ENCODE measurements at regions not wholly inside any gene's neighbourhood (a gene's known extent, or its start where the extent isn't known, plus 50 kb on each side); places are given as distances from the start of the nearest gene placed in this dataset.

DNA sequence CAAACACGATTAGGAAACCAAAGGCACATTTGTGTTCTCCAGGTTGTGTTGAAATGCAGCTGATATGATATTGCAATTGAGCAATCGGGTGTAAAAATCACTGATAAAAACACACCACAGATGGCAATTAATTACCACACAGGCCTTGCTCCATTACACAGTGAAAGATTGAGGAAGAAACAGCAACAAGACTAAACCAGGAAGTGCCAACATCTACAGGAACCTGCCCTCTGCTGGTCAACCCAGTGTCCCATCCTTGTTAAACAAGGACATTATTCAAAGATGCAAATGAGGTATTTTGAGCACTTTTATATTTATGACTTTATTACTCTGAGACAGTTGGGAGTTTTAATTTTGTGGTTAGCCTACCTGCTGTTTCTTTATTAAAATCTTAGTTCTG lies 765.6 kb upstream of the GHITM start:
- H3K4me3 ChIP-seq (replicated peaks in 1 of 2; ENCODE audit: low read depth in 2 of 2, low read length in 2 of 2) = no peak overlapping the region
- TF ChIP-seq, protein P1, sequence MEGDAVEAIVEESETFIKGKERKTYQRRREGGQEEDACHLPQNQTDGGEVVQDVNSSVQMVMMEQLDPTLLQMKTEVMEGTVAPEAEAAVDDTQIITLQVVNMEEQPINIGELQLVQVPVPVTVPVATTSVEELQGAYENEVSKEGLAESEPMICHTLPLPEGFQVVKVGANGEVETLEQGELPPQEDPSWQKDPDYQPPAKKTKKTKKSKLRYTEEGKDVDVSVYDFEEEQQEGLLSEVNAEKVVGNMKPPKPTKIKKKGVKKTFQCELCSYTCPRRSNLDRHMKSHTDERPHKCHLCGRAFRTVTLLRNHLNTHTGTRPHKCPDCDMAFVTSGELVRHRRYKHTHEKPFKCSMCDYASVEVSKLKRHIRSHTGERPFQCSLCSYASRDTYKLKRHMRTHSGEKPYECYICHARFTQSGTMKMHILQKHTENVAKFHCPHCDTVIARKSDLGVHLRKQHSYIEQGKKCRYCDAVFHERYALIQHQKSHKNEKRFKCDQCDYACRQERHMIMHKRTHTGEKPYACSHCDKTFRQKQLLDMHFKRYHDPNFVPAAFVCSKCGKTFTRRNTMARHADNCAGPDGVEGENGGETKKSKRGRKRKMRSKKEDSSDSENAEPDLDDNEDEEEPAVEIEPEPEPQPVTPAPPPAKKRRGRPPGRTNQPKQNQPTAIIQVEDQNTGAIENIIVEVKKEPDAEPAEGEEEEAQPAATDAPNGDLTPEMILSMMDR (IDR thresholded peaks at IDR 0.05; ENCODE audit: low read depth, low read length) = peak; percentile 34
- DNase-seq (ENCODE audit: low read depth in 2 of 2) = peak; percentile 48 to 52

DNA sequence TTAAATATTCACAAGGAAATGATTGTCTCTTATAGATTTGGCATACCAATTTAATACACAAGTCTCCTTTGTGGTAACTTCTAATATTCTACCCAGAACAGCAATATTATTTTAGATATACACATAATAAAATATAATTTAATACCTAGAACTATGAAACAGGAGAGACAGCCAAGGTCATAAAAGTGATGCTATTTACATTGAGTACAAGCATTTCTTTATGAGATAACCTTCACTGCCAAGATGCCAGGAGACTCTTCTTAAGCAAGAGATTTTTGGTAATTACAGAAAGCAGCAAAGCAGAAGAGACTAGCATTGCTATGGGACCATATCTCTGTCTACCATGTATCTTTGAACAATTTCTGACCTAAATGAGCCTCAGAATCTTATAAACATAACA lies 764.6 kb upstream of the GHITM start:
- no peak overlapping the region for H3K4me3 ChIP-seq (replicated peaks in 1 of 2; ENCODE audit: low read depth in 2 of 2, low read length in 2 of 2)
- no peak for DNase-seq (ENCODE audit: low read depth in 2 of 2)
- TF ChIP-seq, protein P1 (IDR thresholded peaks at IDR 0.05; ENCODE audit: low read depth, low read length) = no peak

DNA sequence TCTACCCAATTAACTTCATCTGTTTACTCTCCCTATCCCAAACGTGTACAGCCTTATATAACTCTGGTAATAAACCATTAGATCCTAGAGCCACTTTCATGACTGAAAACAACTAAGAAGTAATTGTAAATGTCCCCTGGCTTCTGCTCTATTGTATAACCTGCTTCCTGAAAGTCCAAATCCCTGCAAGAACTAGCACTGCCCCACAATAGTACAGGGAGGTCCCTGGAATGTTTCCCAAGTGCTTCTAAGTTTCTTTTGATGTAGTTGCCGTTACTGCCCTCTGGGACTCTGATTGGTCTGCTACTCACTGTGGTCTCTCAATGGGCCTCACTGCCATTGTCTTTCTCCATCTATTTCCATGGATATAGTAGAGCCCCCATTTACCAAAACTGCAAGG lies 764.0 kb upstream of the GHITM start:
- TF ChIP-seq, protein P1 (IDR thresholded peaks at IDR 0.05; ENCODE audit: low read depth, low read length) = no peak
- DNase-seq (ENCODE audit: low read depth in 2 of 2) = no peak
- no peak overlapping the region for H3K4me3 ChIP-seq (replicated peaks in 1 of 2; ENCODE audit: low read depth in 2 of 2, low read length in 2 of 2)

DNA sequence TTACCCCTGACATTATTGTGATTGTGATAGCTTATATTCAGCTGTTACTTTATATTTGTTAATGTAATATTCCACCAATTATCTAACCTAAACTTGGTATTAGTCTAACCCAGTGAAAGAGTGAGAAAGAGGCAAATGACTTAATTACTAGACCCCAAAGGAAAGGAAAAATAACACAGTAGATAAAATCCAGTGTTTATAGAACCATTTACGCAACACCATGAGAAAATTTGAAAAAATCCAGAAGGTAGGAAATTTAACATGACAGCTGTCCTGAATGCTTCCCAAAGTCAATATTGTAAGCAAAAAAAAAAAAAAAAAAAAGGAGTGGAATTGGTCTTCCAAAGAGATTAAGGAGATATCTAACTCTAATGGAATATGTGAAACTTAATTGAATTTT lies 741.5 kb upstream of the GHITM start:
- TF ChIP-seq, protein P1 (IDR thresholded peaks at IDR 0.05; ENCODE audit: low read depth, low read length) = no peak
- DNase-seq (ENCODE audit: low read depth in 2 of 2) = no peak
- H3K4me3 ChIP-seq (replicated peaks in 1 of 2; ENCODE audit: low read depth in 2 of 2, low read length in 2 of 2) = no peak overlapping the region

DNA sequence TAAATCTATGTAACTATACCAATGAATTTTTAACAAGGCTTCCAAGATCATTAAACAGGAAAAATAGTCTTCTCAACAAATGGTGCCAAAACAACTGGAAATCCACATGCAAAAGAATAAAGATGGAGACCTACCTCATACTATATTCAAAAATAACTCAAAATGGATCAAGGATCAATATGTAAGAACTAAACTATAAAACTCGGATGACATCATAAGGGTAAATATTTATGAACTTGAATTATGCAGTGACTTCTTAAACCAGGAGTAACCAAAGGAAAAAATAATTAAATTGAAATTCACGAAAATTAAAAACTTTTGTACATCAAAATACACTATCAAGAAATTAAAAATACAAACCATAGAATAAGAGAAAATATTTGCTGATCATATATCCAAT lies 728.7 kb upstream of the GHITM start:
- TF ChIP-seq, protein P1 (IDR thresholded peaks at IDR 0.05; ENCODE audit: low read depth, low read length) = no peak
- no peak overlapping the region for H3K4me3 ChIP-seq (replicated peaks in 1 of 2; ENCODE audit: low read depth in 2 of 2, low read length in 2 of 2)
- DNase-seq (ENCODE audit: low read depth in 2 of 2) = no peak

DNA sequence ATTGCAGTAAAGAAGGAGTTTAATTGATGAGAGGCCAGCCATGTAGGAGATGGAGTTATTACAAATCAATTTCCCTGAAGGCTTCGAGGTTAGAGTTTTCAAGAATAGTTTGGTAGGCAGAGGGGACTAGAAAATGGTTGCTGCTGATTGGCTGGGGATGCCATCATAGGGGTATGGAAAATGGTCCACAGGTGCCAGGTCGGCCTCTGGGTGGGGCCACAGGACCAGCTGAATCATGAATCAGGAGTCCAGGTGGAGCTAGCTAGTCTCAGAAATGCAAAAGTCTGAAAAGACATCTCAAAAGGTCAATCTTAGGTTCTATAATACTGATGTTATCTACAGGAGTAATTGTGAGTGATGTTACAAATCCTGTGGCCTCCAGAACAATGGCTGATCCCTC lies 714.0 kb upstream of the GHITM start:
- no peak for DNase-seq (ENCODE audit: low read depth in 2 of 2)
- TF ChIP-seq, protein P1 (IDR thresholded peaks at IDR 0.05; ENCODE audit: low read depth, low read length) = no peak
- no peak overlapping the region for H3K4me3 ChIP-seq (replicated peaks in 1 of 2; ENCODE audit: low read depth in 2 of 2, low read length in 2 of 2)

DNA sequence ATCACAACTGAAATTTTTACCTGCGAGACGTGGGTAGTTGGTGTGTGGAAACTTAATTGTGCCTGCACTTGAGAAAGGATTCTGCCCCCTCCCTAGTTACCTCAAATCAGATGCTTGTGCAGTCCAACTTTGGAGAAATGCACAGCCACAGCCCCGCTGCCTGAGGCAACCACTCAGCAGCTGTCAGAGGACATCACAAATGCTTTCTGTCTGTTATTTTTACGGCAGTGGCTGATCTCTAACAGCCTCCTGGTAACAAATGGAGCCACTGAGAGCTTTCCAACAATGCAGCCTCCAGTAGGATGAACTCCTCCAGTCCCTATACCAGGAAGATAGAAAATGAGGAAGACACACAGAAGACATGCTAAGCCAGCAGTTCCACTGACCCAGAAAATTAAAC lies 712.2 kb upstream of the GHITM start:
- DNase-seq (ENCODE audit: low read depth in 2 of 2) = no peak
- TF ChIP-seq, protein P1 (IDR thresholded peaks at IDR 0.05; ENCODE audit: low read depth, low read length) = no peak
- H3K4me3 ChIP-seq (replicated peaks in 1 of 2; ENCODE audit: low read depth in 2 of 2, low read length in 2 of 2) = no peak overlapping the region

All from cardiac fibroblast (primary cell).